GM21390 (cell line): ENCODE measurements at regions not wholly inside any gene's neighbourhood (a gene's known extent, or its start where the extent isn't known, plus 50 kb on each side); places are given as distances from the start of the nearest gene placed in this dataset.
"Not testable (repeated sequence)": the region's sequence is repeated elsewhere in the genome, so short reads cannot be mapped to it uniquely, and the experiment has no call there.

Experiments used
- ATAC-seq: cut with Tn5 transposase; IDR thresholded peaks from one replicate; pipeline ENCODE4 v1.9.1; 2021; ENCODE audit not compliant: unreplicated experiment

DNA sequence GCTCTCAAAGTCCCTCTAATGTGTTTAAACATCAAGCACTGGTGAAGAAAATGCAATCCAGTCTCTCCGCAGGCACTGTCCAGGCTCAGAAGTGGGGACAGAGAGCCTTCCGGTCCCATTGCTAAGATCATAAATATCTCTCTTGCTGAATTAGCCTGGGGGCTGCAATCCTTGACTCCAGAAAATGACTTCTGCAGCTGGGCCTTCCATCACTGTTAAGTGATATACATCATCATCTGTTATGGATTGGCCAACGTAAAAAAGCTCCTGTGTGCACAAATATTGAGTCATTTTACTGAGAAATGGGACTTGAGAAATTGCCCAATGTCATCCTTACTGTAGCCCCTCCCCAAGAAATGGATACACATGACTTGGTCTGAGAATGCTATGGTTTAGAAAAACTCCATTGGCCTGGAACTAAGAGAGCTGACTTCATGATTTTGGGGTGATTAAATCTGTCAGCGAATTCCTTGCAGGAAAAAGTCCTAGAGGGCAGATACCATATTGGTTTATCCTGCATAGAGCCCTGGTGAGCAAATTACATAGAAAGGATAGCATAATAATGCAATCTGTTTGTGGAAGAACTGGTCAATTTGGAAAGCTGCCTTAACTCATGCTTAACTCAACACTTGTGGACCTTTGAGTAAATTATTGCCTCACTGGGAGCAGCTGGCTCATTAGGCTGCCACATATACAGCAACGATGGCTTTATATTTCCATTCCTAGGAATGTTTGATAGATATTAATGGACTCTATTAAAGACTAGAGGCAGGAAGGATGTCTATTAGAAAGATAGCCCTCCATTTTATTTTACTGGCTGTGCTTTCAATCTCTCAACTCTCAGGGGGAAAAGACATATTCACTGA is 346.1 kb downstream of the GBA3 start:
- no peak for ATAC-seq

GRCh38 chr4:23036921-23037495 is 344.3 kb downstream of the GBA3 start:
- no peak for ATAC-seq

- no peak for ATAC-seq
These were observed 343.8 kb downstream of the GBA3 start for GRCh38 chr4:23036503-23036902.

DNA sequence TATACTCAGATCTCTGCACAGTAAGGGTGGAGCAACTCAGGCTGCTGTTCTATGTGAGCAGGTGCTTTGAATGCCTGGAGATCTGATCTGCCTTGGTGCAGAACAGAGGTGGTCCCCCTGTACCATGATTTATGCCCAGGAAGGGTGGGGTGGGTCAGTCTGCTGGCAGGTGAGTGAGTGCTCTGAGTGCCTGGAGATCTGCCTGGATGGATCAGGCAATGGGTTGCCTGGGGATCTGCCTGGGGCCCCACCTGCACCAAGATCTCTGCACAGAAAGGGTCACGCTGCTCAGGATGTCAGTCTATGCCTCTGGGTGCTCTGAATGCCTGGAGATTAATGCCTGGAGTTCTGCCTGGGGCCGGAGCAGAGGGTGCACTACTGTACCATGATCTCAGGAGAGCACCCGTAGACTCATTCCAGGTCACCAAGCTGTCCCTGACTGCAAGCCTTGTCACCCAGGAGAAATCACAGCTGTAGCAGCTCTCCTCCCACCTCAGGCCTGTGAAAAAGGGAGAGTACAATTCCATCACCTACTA is 342.9 kb downstream of the GBA3 start:
- ATAC-seq: no peak

DNA sequence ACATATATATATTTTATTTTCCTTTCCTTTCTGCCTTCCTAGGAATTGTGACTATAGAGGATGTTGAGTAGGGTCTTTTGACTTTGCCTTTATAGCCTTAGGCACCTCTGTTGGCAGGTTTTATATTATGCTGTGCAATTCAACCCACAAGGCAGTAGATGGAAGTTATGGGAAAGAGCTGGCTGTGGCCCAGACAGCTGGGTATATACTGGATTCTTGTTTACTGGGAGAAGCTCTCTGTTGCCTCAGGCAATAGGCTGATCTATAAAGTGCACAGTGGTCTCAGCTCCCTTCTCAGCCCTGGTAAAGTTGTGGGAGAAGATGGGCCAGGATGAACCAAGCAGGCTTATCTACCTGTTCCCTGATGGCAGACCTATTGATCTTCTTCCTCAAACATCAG is 342.0 kb downstream of the GBA3 start:
- ATAC-seq: no peak

DNA sequence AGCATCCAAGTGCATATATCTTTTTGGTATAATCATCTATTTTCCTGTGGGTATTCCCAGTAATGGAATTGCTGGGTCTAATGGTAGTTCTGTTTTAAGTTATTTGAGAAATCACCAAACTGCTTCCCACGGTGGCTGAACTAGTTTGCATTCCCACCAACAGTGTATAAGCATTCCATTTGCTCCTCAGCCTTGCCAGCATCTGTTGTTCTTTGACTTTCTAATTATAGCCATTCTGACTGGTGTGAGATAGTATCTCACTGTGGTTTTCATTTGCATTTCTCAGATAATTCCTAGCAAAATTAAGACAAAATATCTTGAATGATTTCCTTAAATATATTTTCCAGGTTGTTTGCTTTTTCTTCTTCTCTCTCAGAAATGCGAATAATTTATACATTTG is 341.1 kb downstream of the GBA3 start:
- no peak for ATAC-seq

- no peak for ATAC-seq
These were observed 336.1 kb downstream of the GBA3 start for GRCh38 chr4:23028875-23029274.

- no peak for ATAC-seq
These were observed 330.9 kb downstream of the GBA3 start for GRCh38 chr4:23023666-23024065.

DNA sequence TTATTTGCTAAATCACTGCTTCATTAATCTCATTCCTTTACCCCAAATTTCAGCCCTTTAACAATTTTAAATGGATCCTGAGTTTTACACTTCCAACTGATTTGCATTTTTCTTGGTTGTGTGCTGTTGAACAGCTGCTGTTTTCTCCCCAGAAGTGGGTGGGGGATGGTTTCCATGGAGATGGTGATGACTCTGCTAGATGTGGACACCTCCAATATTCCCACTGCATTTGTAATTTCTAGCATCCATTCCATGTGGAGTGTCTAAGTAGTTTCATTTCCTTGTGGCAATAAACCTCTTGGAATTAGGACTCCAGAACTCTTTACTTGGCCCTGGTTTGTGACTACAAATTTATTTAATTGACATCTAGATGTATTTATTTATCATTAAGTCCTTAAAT is 330.4 kb downstream of the GBA3 start:
- no peak for ATAC-seq

DNA sequence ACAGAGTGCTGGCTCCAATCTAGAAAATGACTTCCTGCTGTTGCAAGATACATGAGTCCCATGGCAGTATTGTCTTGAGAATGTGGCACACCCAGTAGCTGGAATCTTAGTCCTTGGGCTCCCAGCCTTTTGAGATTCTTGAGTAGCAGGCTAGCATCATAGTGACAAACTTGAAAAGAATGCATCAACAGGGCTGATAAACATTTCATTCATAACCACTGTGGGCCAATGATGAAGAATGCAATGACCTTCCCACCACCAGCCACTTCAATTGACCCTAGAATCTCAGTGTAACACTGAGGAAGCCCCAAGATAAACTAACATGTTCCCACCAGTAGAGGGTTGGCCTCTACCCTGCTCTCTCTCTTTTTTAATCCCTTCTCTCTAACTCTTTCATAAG is 329.3 kb downstream of the GBA3 start:
- no peak for ATAC-seq

- no peak for ATAC-seq
These were observed 328.3 kb downstream of the GBA3 start for GRCh38 chr4:23021040-23021439.

DNA sequence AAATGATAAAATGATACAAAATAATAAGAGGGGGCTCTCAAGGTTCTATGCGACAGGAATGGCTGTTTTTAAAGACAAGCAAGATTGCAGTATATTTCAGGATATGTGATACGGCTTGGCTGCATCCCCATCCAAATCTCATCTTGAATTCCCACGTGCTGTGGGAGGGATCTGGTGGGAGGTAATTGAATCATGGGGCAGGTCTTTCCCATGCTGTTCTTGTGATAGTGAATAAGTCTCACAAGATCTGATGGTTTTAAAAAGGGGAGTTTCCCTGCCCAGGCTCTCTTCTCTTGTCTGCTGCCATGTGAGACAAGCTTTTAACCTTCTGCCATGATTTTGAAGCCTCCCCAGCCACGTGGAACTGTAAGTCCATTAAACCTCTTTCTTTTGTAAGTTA is 327.7 kb downstream of the GBA3 start:
- ATAC-seq: not testable (repeated sequence)

GRCh38 chr4:23016981-23017380 is 324.2 kb downstream of the GBA3 start:
- ATAC-seq: no peak

GRCh38 chr4:23015821-23016220 is 323.1 kb downstream of the GBA3 start:
- no peak for ATAC-seq

- no peak for ATAC-seq
These were observed 316.4 kb downstream of the GBA3 start for GRCh38 chr4:23009093-23009492.

GRCh38 chr4:23006756-23007155 is 314.0 kb downstream of the GBA3 start:
- ATAC-seq: no peak

- ATAC-seq: no peak
These were observed 313.0 kb downstream of the GBA3 start for GRCh38 chr4:23005691-23006090.

DNA sequence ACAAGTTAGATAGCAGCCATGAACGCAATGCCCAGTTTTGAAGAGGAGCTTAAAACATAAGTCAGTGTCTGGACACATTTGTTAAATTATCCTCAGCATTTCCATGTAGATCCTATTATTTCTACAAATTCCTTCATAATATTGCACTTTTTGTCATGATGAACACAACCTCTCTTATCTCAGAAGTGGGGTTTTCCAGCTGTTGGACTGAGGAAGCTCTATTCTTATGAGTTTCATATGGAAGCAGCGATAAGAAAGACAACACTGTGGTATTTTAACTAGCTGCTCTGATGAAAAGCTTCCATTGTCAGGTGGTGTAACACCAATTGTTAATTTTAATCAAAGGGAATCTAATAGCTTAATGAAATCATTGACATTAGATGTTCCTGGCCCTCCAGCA is 308.7 kb downstream of the GBA3 start:
- no peak for ATAC-seq

DNA sequence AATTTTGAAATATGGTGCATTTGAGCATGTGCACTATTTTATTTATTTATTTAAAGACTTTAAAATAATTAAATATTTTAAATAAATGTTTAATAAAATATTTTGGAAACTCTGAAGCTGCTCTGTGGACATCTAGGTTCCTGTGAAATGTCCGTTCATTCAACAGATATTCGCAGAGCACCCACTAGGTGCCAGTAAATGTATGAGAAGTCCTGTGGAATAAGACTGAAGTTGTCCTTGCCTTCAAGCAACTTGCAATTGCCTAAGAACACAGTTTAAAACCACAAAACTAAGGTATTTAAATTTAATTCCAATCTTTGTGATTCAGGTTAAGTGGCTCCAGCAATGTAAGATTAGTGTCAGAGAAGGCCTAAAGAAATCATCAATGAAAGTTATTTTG is 306.7 kb downstream of the GBA3 start:
- ATAC-seq: no peak

GRCh38 chr4:22997358-22998224 is 304.9 kb downstream of the GBA3 start:
- no peak for ATAC-seq

DNA sequence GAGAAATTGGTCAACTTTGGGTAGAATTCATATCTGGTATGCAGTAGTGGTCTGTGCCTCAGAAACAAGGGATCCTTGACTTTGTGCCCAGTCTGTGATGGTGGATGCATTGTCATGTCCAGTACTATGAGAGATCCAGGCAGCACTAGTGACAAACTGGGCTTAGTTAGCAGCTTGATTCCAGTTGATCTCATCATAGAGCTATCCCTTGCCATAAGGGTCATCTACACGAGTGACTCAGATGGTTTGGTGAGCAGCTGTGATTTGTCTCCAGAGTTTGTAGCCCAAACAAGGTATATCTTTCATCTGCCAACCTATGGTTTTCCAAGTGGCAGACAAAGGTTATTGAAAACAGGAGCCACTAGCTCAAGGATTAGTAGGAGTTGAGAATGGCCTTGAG is 298.8 kb downstream of the GBA3 start:
- ATAC-seq: no peak

- no peak for ATAC-seq
These were observed 295.8 kb downstream of the GBA3 start for GRCh38 chr4:22988526-22988925.
